ENCODE measurements at regions not wholly inside any gene's neighbourhood (a gene's known extent, or its start where the extent isn't known, plus 50 kb on each side); places are given as distances from the start of the nearest gene placed in this dataset.

- Histone ChIP-seq H3K4me1 (ENCODE audit: low read depth) (no peaks in the 10 kb centered on the region), H3K4me3 (no peak overlapping the region), H3K36me3 (ENCODE audit: low read depth) (no peaks in the 10 kb centered on the region), H3K9me3 (peaks cover under 1% of the 10 kb centered on the region)
- TF ChIP-seq CTCF (IDR thresholded peaks at IDR 0.05), result no peak
- ATAC-seq (no peak), DNase-seq (no peak)
- intact Hi-C loops (cut with DNase I, micrococcal nuclease), result no loop called here
Measured at GRCh38 chr13:40311356-40312101, 354.9 kb downstream of the FOXO1 start.

GRCh38 chr13:40313269-40314200 is 352.9 kb downstream of the FOXO1 start:
- H3K9me3 ChIP-seq, result no peaks in the 10 kb centered on the region
- no peaks in the 10 kb centered on the region for H3K4me1 ChIP-seq (ENCODE audit: low read depth)
- no peak for TF ChIP-seq CTCF (IDR thresholded peaks at IDR 0.05)
- intact Hi-C loops (cut with DNase I, micrococcal nuclease), result no loop called here
- DNase-seq, result no peak
- no peaks in the 10 kb centered on the region for H3K36me3 ChIP-seq (ENCODE audit: low read depth)
- no peak for ATAC-seq
- H3K4me3 ChIP-seq, result no peak overlapping the region

- peak in 1 of 3 donors; percentile 19 for DNase-seq
- ATAC-seq, result peak; percentile 65
- TF ChIP-seq CTCF (IDR thresholded peaks at IDR 0.05), result no peak
Measured at GRCh38 chr13:40315416-40316064, 350.9 kb downstream of the FOXO1 start.

GRCh38 chr13:40316301-40316700 is 350.1 kb downstream of the FOXO1 start:
- DNase-seq (no peak), ATAC-seq (no peak)
- H3K4me3 ChIP-seq, result no peak overlapping the region
- TF ChIP-seq CTCF (IDR thresholded peaks at IDR 0.05), result no peak
- no peaks in the 10 kb centered on the region for H3K36me3 ChIP-seq (ENCODE audit: low read depth)
- intact Hi-C loops (cut with DNase I, micrococcal nuclease), result no loop called here
- H3K9me3 ChIP-seq, result no peaks in the 10 kb centered on the region
- H3K4me1 ChIP-seq (ENCODE audit: low read depth), result no peaks in the 10 kb centered on the region

More at GRCh38 chr13:40315416-40316064, 350.9 kb downstream of the FOXO1 start:
- intact Hi-C loops (cut with DNase I, micrococcal nuclease), result no loop called here
- Histone ChIP-seq H3K36me3 (ENCODE audit: low read depth) (no peaks in the 10 kb centered on the region), H3K4me3 (no peak overlapping the region), H3K4me1 (ENCODE audit: low read depth) (no peaks in the 10 kb centered on the region), H3K9me3 (no peaks in the 10 kb centered on the region)

GRCh38 chr13:40317980-40318327 is 348.5 kb downstream of the FOXO1 start:
- TF ChIP-seq CTCF (IDR thresholded peaks at IDR 0.05), result no peak
- Histone ChIP-seq H3K4me1 (ENCODE audit: low read depth) (no peaks in the 10 kb centered on the region), H3K4me3 (no peak overlapping the region), H3K9me3 (peaks cover under 1% of the 10 kb centered on the region), H3K36me3 (ENCODE audit: low read depth) (no peaks in the 10 kb centered on the region)
- DNase-seq, result no peak
- ATAC-seq, result no peak
- intact Hi-C loops (cut with DNase I, micrococcal nuclease), result no loop called here

Measured in mucosa of descending colon (tissue), 3 donors.